HG03103 (cell line): ENCODE measurements at regions not wholly inside any gene's neighbourhood (a gene's known extent, or its start where the extent isn't known, plus 50 kb on each side); places are given as distances from the start of the nearest gene placed in this dataset.
"Not testable (repeated sequence)": the region's sequence is repeated elsewhere in the genome, so short reads cannot be mapped to it uniquely, and the experiment has no call there.

Source experiments
- ATAC-seq: cut with Tn5 transposase; IDR thresholded peaks from one replicate; pipeline ENCODE4 v1.9.1; 2021; ENCODE audit warnings: low read depth; ENCODE audit not compliant: unreplicated experiment

GRCh38 chr3:88758676-88759075, 348.7 kb upstream of the EPHA3 start:
- ATAC-seq: no peak

DNA sequence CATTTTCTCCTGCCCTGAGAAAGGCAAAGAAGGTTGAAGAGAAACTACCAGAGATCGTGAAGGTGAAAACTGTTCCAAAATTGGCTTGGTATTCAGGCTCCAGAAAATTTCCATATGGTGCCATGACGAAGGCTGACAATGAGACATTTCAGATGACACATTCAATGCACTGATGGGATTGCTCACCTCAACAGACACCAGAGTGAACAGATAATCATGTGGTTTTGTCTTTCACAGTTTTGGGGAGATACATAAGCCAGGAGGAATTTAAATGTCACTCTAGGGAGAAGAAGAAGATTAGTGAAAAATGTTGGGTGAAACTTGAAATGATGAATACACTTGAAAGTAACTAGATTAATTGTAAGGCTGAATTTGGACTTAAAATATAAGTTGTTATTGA, 339.7 kb upstream of the EPHA3 start:
- no peak for ATAC-seq

DNA sequence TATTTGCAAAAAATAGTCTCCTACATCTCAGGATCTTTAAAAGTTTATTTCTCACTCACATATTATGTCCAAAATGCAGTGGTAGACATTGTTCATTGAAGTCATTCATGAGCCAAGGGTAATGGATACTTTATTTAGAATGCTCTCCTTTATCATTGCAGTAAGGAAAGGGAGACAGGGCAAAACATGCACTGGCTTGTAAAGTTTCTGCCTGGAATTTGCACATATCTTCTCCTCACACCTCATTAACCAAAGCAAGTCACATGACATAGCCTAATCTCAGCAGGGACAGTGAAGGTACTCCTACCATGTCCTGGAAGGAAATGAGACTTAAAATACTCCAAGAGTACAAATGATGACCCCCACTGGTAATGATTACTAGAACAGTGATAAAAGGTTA, 333.7 kb upstream of the EPHA3 start:
- no peak for ATAC-seq

DNA sequence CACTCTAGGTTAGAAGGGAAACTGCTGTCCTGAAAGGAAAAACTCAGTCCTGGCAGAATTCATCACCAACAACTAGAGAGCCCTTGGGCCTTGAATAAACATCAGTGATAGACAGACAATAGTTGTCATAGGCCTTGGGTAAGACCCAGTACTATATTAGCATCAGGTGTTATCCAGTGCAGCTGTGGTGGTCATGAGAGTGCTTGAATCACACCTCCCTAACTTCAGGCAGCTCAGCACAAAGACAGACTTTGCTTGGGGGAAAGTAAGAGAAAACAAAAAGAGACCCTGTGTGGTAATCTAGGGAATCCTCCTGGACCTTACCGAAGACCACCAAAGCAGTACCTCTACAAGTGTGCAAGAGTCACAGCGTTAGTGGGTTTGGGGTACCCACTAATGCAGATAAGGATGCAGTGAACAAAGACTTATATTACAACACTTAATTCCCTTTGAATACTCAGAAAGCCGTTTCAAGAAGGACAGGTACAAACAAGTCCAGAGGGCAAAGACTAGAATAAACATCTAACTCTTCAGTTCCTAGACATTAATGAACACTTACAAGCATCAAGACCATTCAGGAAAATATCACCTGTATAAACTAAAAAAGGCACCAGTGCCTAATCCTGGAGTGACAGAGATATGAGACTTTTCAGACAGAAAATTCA, 332.3 kb upstream of the EPHA3 start:
- ATAC-seq: no peak

DNA sequence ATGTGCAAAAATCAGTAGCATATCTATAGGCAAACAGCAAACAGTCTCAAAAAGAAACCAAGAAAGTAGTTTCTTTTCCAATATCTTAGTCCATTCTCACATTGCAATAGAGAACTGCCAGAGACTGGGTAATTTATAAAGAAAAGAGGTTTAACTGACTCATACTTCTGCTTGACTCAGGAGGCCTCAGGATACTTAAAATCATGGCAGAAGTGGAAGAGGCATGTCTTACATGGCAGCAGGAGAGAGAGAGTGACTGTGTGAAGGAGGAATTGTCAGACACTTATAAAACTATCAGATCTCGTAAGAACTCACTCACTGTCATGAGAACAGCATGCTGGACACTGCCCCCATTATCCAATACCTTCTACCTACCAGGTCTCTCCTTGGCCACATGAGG, 327.9 kb upstream of the EPHA3 start:
- ATAC-seq: no peak

DNA sequence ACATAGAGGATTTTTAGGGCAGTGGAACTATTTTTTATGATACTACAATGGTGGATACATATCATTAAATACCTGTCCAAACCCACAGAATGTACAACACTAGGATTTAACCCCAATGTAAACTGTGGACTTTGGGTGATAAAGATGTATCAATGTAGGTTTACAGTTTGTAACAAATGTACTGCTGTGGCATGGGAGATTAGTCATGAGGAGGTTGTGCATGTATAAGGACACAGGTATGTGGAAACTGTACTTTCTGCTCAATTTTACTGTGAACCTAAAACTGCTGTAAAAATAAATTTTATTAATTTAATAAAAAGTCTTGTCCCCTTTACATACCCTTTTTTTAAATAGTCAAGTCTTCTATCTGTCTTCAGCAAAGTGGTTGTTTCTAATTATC, 322.5 kb upstream of the EPHA3 start:
- ATAC-seq: no peak

GRCh38 chr3:88785841-88786240, 321.6 kb upstream of the EPHA3 start:
- no peak for ATAC-seq

GRCh38 chr3:88795503-88795902, 311.9 kb upstream of the EPHA3 start:
- no peak for ATAC-seq

GRCh38 chr3:88807491-88808105, 299.8 kb upstream of the EPHA3 start:
- no peak for ATAC-seq

DNA sequence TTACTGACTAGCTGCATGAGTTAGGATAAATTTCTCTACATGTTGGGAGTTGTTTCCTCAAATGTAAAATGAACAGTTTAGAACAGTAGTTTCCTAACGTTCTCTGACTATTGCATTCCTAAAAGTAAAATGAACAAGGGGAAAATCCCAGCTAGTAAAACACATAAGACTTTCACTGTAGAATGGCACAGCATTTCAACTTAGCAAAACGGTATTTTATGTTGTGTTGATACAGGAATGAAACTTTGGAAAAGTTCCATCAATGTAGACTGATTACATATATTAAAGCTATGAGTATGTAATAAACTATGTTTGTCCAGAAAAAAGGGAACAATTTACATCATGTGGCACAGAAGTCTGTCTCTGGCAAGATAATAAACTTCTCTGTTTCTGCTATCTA, 297.4 kb upstream of the EPHA3 start:
- ATAC-seq: no peak

GRCh38 chr3:88810455-88810854, 297.0 kb upstream of the EPHA3 start:
- ATAC-seq: no peak

DNA sequence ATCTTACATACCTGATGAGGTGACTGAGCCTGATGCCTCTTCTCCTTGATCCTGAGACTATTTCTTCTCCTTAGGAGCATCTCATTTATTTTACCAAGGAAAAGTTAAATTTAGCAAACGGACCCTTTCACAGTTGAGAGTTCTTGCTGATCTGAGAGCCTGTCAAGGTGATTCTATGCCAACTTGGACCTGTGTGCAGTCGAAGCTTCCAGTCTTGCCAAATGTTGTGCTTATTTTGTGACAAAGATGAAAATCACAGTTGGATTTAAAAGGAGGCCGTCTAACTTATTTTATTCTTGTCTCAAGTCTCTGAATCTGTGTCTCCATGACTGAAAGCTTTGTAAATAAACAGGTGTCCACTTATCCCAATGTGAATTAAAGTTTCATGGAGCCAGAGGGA, 296.3 kb upstream of the EPHA3 start:
- no peak for ATAC-seq

DNA sequence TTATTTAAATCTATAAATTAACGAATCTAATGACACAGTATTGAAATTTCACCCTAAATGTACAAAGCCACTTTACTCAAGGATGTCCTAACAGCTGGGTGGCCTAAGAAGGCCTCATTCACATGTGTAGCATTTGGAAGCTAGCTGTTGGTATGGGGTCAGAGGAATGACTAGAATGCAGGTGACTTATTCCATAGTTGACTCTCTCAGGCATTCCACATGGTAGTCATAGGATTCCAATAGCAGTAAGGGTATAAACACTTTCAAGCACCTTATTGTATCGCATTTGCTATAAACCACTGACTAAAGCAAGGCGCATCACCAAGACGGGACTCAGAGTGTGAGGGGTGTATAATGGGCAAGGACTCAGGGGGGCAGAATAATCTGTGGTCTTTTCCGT, 294.8 kb upstream of the EPHA3 start:
- no peak for ATAC-seq

- no peak for ATAC-seq
Measured at GRCh38 chr3:88816445-88816844, 291.0 kb upstream of the EPHA3 start.

DNA sequence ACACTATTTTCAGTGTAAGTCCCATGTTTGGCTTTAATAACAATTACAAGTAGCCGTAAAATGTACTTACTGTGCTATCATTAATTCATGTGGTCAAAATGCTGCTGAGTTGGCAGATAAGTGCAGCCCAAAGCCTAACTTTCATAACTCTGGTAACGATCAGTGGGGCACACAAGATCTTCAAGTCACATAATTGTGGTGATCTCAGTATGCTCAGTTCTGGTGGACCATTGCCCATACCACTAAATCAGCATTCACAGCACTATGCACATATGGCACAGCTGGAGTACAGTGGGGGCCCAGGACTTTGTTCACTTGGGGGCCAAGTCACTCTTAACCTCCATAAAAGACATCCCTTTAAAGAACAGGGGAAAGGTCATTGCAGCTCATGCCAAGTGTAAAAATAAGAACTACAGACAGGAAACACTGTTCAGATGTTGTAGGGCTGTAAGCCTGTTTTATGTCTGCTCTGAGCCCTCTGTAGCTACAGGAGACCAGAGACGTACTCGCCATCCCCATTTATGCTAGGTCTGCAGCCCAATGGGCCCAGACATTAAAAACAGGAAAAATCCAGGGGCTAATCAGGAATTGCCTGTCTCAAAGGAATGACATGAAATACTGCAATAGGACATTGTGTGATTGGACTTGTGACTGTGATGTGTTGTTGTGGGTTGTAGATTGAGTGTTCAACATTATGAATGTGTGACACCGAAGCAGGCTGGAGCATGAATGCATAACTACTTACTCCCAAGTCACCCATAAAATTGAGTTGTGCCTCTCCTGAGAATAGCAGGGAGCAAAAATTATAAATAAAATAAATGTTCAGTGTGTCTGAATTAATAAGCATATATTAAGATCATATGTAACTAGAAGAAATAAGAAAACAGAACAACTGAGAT, 282.5 kb upstream of the EPHA3 start:
- no peak for ATAC-seq

DNA sequence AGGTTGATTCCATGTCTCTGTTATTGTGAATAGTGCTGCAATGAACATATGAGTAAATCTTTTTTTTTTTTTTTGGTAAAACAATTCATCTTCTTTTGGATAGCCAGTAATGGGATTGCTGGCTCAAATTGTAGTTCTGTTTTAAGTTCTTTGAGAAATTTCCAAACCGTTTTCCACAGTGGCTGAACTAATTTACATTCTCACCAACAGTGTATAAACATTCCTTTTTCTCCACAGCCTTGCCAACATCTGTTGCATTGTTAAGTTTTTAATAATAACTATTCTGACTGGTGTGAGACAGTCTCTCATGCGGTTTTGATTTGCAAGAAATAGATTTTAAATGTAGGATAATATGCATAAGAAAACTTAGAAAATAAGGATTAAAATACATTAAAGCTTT, 279.0 kb upstream of the EPHA3 start:
- no peak for ATAC-seq

- no peak for ATAC-seq
Measured at GRCh38 chr3:88852606-88853005, 254.8 kb upstream of the EPHA3 start.

DNA sequence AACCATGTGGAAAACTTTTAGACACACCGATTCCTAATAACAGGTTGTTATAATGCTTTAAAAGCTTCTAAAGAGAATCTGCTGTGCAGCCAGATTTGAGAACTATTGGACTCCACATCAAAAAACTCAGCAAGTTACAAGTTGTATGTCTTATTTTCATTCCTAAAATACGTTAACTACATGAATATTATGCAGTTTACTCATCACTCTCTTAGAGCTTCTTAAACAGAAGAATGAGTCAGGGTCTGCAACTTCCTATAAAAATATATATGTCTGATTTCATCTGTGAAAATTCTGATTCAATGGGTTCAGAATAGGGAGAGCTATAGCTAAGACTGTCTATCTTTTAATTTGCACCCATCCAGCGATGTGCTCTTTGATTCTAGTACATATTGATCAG, 244.2 kb upstream of the EPHA3 start:
- no peak for ATAC-seq

DNA sequence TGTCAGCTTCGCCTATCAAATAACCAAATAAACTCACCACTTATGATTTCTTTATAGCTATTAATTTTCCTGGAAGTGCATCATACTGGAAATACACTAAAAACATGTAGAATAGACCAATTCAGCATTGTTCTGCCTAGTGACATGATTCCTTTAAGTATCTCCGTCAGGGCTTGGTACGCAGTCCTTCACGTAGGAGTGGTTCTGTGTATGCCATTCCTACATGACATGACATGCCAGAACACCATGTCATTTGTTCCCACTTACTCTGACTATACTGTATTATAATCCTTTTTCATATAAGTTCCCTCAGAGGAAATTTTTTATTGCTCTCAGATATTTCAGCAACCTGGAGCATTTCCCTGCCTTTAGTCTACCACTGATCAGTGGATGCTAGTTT, 230.7 kb upstream of the EPHA3 start:
- no peak for ATAC-seq

DNA sequence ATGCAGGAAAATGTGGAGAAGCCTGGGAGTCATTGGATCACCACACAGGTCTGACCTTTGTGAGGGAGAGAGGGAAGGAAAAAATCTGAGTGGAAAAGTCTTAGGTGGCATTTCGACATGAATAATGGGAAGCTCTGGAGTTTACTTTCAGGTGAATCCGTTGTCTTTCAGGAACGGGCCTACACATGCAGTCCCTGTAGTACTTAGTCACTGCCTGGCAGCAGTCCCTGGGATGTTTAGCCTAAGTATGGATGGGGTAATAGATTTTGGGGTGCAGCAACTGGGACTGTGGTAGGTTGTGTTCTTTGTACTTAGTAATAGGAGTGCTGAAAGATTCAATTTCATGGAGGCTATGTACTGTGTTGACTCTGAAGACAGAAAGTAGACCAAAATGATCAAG, 227.5 kb upstream of the EPHA3 start:
- ATAC-seq: no peak

DNA sequence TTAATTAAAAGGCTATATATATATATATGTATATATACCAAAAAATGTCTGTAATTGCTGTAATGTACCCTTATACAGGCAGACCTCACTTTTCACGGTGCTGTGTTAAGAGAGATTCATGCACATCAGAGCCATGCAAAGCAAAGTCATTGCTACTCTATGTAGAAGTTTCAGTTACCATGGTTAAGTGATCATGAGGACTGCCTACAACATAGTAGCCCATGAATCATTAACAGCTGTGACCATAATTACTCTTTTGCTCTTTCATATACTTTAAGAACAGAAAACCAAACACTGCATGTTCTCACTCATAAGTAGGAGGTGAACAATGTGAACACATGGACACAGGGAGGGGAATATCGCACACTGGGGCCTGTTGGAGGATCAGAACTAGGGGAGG, 225.3 kb upstream of the EPHA3 start:
- peak; percentile 70 for ATAC-seq

GRCh38 chr3:88886624-88887023, 220.8 kb upstream of the EPHA3 start:
- not testable (repeated sequence) for ATAC-seq
